Dedifferentiated amniotic fluid mesenchymal stem cell (primary cell): ENCODE measurements at regions not wholly inside any gene's neighbourhood (a gene's known extent, or its start where the extent isn't known, plus 50 kb on each side); places are given as distances from the start of the nearest gene placed in this dataset.

Source experiments
- DNase-seq: peaks from one replicate; pipeline ENCODE4 v3.0.0-alpha.2; 2016; ENCODE audit errors: extremely low spot score

DNA sequence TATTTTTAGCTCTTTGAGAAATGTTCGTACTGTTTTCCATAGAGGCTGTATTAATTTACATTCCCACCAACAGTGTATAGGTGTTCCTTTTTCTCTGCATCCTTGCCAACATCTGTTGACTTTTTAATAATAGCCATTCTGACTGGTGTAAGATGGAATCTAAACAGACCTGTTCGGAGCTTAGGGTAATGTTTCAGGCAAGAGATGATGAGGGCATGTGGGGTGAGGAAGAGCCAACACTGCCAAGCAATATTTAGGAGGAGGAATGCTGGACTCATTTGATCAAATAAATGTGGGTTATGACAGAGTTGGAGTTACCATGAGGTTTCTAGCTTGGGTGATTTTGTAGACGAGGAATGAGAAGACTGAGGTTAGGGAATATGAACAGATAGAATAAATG is 382.9 kb downstream of the KLF12 start:
- DNase-seq = no peak

DNA sequence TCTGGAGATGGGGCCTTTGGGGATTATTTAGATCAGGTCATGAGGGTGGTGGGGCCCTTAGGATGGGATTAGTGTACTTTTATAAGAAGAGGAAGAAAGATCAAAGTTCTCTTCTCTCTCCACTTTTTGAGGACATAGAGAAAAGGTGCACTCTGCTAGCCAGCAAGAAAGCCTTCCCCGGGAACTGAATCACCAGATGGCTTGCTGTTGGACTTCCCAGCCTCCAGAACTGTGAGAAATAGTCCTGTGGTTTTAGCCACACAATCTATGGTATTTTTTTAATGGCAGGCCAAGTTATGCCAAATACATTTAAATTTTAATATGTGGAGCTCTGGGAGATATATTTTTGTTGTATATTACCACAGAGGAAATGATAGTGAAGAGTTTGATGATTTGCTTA is 385.8 kb downstream of the KLF12 start:
- no peak for DNase-seq

DNA sequence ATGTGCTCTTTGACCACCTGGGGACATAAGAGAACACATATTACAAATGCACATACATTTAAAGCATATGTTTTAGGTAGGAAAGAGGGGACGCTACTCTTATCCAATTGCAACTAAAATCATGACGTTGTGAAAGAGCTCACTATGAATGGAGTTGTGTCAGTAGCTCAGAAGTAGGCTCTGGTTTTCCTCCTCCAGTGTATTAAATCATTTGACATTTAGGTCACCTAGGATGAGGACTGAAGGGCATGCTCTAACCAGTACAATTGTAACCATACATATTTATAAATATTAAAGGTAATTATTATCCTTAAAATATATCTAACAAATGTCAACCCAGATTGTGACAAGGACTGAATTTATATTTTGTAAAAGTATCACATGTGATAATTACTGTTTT is 389.0 kb downstream of the KLF12 start:
- no peak for DNase-seq

DNA sequence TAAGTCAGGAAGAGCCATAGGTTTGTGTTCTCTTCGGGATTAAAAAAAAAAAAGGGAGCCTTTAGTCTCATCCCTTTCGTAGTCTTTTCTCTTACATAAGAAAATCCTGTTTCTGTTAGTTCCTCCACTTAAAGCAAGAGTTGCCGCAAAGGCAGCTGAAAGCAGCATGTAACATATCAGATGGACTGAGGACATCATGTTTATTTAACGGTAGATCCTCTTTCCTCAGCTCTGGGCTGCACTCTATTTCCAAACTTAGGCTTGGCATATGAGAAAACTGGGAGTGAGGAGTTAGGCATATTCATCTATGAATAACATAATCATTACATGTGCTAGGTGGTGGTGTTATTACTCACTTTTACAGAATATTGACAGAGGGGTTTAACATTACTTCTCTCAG is 391.2 kb downstream of the KLF12 start:
- DNase-seq = no peak

DNA sequence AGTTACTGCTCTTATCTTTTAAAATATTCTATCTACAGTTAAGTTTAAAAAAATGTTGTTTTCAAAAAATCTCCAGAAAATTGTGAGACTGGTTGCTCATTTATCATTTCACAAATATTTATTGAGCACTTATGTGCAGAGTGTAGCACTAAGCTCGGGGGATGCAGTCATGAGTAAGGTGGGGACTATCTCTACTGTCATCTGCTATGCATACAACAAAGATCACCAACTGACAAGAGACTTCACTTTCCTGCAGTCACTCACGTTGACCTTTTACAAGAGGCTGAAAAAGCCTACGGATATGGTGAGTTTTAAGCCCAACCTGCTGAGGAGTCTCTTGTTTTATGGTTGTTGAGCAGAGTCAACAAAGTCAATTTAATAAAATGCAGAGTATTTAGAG is 392.5 kb downstream of the KLF12 start:
- DNase-seq = no peak

DNA sequence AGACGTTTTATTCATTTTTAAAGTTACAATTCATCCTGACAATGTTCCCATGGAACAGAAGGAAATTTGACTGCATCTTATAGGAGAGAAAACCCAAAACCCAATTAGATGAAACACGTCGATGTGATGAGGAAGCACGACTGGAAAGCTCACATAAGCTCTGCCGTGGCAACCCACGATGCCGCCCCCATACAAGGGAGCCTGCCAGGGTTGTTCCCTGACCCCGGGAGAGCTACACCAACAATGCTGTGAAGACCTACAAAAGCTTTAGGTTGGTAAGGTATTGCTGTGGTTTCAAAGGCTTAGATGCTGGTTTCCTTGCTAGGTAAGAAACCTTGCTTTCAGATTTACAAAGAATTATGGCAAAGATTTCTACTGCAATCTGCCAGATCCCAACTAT is 393.1 kb downstream of the KLF12 start:
- no peak for DNase-seq

DNA sequence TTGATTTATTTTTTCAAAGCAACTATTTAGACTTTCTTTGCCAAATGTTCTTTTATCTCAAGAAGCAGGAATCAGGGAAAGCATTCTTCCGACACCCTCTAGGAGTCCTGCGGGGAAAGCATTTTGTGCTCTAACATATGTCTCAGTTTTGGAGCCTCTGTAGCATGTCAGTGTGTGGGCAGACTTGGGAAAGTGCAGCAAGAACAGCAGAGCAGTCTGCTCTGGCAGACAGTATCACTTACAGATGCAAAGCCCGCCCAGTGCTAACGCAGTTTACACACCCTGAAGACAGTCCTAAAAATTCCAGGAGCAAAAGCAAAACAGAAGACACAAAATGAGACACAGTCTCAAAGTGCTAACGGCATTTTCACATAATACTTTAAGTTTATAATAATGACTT is 393.5 kb downstream of the KLF12 start:
- no peak for DNase-seq

DNA sequence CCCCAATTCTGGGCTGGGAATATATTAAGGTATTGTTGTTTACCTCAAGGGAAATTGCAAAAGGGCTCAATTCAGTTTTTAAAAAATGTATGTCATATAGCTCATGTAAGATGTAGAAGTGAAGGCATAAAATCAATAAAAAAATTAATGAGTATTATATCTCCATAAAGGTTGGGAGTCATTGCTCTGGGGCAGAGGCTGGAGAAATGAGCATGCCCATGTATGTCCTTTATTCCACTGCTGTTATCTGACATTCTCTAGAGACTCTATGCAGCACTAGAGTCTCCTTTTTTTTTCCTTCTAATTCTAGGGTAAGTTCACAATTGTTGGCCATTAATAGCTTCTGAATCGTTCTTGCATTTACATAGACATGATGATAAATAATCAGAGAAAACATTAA is 394.8 kb downstream of the KLF12 start:
- DNase-seq = no peak

DNA sequence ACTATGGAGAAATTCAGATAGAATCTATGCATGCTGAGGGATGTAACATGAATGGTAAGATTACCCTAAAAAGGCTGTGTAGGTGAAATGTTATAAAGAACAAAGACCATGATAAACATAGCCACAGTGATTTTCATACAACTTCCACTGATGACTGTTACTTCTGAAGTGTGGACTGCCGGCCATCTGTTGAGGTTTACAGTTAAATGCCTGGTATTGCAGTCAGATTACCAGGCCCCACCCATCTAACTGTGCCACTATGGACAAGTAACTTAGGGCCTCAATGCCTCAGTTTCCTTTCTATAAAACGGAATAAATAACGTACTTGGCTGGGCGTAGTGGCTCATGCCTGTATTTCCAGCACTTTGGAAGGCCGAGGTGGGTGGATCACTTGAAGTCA is 395.6 kb downstream of the KLF12 start:
- DNase-seq = no peak

DNA sequence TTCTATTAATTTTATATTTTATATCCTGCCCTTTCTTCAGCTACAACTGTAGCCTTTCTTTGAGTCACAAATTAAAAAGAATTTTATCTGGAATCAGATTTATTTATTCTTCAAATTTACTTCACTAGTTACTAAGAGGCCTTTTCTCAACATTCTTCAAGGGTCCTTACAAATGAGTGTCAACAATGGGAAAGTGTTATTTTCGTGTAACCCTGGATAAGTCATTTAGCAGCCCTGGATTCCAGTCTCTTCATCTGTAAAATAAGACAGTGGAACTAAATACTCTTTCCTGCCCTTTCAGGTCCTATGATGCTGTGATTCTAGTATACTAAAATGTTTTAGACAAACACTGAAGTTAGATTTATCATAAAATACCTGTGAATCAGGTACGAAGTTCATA is 397.0 kb downstream of the KLF12 start:
- no peak for DNase-seq

DNA sequence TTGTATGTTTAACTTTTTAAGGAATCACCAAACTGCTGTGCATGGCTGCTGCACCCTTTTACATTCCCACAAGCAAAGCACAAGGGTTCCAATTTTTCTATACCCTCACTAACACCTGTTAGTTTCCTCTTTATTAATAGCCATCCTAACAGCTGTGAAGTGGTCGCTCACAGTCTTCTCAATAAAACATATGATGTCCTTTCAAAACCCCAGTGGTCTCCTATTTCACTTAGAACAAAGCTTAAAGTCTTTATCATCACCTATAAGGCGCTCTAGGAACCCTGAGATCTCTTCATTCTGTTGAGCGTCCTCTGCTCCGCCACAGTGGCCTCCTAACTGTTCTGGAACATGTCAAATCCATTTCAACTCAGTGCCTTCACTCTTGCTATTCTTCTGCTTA is 400.5 kb downstream of the KLF12 start:
- DNase-seq = no peak

DNA sequence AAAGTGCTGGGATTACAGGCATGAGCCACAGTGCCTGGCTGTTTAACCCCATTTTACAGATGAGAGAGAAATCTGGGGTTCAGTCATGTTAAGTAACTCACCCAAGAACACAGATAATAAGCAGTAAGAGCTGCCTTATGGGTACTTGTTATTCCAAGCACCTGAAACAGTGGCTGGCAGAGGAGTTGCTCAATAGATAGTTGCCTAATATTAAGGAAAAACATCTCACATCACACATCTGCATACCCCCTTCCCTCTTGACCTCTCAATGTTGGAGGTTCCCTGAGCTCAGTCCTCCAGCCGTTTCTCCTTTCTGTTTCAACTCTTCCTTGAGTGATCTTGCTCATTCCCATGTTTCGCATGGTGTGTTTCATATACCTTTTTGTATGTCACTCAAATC is 401.9 kb downstream of the KLF12 start:
- DNase-seq = no peak

DNA sequence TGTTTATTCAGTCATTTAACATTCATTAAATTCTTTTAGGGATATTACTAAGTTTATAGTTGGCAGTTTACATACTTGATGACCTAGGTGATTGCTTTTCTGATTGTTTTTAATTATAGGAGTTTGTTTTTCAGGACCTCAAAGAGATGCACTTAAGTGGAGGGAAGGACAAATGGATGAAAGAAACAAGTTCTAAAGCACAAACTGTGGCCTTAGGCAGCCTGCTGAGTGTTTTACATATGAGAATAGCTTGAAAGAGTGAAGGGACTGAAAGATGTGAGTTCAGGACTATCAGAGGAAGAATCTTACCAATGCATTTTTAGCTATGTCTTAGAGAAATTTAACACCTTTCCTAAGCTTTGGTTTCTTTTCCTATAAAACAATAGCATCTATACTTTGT is 402.6 kb downstream of the KLF12 start:
- no peak for DNase-seq

DNA sequence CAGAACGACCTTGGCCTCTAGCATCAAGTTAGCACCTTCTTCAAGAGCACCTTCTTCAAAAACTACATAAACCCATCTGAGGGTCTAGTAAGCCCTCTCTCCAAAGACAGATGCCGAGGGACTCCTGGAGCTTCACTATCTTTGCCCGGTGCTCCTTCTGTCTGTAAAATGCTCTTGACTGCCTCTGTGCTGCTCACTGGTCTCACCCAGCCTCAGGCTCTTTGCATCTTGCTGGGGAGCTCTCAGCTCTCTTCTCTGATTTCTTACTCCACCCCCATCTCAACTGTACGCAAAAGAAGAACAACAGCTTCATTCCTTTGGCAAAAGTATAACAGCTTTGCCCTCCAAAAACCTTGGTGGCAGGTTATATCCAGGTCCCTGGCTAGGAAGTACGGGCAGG is 404.2 kb downstream of the KLF12 start:
- no peak for DNase-seq

DNA sequence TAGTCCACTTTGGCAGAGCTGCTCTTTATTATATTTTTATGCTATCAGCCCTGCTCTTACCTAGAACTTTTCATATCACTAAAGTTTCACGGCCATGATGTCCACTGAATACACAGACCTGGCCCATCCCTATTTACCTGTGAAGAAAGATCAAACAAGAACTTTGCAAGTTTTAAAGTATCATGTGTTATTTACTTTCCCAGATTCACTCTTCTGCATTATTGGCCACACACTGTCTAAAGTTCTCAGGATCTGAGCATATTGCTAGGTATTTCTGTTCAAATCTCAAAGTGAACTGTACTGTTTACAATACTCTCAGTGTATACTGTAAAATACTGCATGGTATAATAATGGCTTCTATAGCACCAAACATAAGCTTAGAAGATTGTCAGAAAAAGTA is 405.2 kb downstream of the KLF12 start:
- DNase-seq = no peak

DNA sequence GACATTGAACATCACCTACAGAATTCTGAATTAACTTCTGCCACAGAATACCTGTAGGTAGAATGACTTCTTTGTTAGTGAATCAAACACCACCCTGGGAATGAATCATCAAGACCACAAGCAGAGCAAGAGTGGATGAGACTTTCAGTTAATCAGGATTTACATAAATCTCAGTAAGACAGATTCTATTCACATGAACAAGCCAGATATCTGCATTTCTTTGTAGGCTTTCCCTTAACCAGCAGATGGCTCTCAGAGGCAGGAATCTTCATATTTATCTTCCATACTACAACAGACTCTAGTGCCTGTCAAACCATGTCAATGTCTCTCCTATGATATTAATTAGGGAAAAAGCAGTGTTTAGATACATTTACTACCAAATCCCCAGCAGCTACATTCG is 412.1 kb downstream of the KLF12 start:
- peak; percentile 46 for DNase-seq

DNA sequence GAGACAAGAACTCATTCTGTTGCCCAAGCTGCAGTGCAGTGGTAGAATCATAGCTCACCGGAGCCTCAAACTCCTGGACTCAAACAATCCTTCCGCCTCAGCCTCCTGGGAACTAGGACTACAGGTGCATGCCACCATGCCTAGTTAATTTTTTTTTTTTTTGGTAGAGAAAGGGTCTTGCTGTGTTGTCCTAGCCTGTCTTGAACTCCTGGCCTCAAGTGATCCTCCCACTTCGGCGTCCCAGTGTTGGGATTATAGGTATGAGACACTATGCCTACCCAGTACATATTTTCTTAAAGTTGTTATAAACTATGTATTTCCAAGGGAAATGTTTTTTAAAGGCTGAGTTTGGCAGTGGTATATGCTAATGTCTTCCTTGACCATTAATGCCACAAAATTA is 412.6 kb downstream of the KLF12 start:
- DNase-seq = no peak

DNA sequence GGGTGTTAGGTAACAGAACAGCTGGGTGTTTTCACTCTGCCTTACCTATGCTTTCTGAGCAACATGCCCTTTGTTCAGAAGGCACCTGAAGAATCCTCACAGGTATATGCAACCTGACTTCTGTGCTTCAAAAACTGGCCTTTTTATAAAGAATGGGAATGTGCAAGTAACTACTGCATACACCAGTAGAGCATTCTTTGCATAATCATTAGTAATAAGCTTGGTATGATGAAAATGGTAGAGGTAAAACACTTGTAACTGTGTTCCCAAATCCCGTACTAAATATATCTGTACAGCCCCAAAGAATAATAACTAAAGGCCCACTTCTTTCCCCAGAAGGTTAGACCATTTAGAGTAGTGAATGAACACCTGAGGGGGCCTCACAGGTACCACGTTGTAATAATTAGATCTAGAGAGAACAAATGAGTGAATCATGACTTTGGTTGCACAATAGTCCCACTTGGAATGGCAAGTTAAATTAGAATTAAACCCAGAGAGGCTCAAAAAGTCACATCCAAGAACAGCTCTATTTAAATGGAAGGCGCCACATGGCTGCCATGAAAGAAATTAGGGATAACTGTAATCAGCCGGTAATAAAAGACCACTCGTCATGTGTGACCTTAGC is 413.9 kb downstream of the KLF12 start:
- no peak for DNase-seq

DNA sequence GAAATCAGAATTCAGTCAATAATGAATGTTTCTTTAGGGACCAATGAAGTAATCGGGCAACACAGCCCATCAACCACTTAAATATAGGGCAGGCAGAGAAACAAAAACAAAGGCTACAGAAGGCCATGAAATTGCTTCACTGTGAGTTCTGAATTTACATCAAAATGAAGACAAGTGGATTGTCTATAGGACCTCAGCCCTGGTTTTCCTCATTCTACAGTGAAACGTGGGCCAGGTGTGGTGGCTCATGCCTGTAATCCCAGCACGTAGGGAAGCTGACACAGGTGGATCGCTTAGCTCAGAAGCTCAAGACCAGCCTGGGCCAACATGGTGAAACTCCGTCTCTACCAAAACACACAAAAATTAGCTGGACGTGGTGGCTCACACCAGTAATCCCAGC is 416.0 kb downstream of the KLF12 start:
- no peak for DNase-seq

DNA sequence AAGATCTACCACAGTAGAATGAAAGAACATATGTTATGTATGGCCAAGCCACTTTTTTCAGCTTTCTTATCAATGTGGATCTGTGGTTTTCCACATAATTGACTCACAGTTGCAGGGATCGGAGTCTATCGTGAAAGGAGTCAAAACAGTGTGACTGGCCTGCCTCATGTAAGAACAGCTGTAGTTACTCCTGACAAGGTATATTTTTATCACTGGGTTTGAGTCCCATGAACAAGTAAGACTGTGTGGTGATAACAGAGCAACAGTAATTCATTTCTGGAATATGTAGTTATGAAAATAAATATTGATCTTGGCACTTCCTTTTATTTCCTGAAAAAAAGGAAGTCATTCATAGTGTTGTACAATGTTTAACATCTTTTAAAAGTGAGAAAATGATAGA is 416.6 kb downstream of the KLF12 start:
- DNase-seq = no peak

DNA sequence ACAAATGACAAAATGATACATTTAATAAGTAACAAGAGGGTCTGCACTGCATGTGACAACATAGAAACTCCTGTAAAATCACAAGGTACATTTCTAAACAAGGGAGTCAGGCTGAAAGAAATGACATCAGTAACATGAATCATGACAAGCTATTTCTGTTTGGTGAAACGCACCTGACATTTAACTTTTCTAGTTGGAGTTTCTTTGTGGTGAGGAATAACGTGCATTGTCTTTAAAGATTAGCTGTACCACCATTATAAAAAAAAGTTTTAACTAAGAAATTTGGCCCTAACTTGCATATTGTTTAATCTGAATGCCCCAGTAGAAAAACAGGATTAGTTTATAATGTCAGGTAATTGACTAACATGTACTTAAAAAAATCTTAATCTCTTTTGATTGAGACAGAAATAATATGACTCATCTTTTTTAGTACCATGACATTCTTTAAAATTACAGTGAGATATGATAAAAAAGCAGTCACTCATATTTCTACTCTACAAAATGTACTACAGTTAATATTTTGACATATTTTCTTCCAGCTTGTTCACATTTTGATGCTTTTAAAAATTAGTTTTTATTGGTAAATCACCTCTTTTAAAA is 418.2 kb downstream of the KLF12 start:
- DNase-seq = no peak

DNA sequence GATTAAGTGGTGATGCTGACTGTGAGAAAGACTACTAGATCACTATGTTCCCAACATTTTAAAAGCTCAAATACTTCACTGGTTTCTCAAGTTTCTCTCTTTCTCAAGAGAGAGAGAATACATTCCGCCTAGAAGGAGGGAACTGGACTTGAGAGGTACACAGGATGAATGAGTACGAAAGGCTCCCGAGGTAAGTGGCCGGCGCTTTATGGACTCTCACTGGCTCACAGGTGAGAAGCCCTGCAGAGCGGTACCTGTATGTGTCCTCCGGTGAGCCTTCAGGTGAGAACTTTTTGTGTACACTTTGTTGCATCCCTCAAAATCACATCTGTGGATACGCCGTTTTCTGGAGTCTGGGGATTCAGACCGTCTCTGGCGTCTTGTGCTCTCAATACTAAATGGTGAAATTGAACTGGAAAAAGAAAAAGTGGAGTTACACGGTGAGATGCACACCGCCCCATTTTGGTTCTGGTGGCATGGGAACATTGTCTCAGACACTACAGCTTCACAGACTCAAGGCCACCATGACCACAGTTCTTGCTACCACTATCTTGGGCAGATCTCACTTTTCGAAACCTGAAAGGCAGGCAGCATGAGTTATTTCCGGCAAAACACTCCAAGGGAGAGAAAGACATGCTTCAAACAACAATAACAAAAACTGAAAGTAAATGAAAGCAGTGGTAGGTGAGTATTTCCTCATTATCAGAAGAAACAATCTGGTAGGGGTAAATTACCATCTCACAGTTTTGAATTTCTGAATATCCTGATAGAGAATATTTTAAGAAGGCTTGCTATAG is 418.9 kb downstream of the KLF12 start:
- no peak for DNase-seq

DNA sequence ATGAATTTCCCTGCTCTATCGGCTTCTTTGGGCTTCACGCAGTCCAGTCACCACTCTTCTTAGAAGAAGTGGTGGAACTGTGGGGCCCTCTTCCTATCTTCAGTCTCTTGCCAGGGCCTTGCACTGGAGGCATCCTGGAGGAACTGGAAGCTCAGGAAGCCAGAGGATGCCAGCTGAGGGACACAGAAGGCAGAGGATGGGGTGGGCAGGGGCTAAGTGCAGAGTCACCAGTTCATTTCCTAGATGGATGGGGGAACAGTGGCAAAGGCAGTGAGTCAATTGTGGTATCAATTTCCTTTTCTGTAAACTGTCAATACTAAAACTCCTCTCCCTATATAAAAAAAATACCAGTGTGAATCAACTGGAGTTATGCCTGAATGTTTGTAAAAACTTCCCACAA is 419.7 kb downstream of the KLF12 start:
- DNase-seq = no peak
